Hepatocyte (in vitro differentiated cells): ENCODE measurements at regions not wholly inside any gene's neighbourhood (a gene's known extent, or its start where the extent isn't known, plus 50 kb on each side); places are given as distances from the start of the nearest gene placed in this dataset.

ENCODE experiments used
- DNase-seq: peaks from one replicate; pipeline ENCODE4 v3.0.0-alpha.2; 2016; ENCODE audit warnings: low spot score
- H2AFZ ChIP-seq: fragments of 200-600 bp; sonication (generic); 2 replicates; pipeline ENCODE4 v1.6.0; 2016; ENCODE audit warnings: antibody characterized with exemption, mild to moderate bottlenecking
- H3K27ac ChIP-seq: fragments of 200-600 bp; sonication (generic); 2 replicates; pipeline ENCODE4 v1.5.1; 2016; ENCODE audit warnings: mild to moderate bottlenecking
- H3K27me3 ChIP-seq: fragments of 200-600 bp; sonication (generic); 2 replicates; pipeline ENCODE4 v1.6.1; 2016
- H3K36me3 ChIP-seq: fragments of 200-600 bp; sonication (generic); replicated peaks from 2 replicates; pipeline ENCODE4 v1.5.1; 2016; ENCODE audit warnings: low read depth; ENCODE audit not compliant: insufficient read depth
- H3K4me1 ChIP-seq: fragments of 200-600 bp; sonication (generic); 2 replicates; pipeline ENCODE4 v1.5.1; 2016; ENCODE audit warnings: mild to moderate bottlenecking, moderate library complexity; ENCODE audit not compliant: insufficient read depth
- H3K4me2 ChIP-seq: fragments of 200-600 bp; sonication (generic); 2 replicates; pipeline ENCODE4 v1.6.0; 2016
- H3K4me3 ChIP-seq: fragments of 200-600 bp; sonication (generic); 2 replicates; pipeline ENCODE4 v1.5.1; 2016; ENCODE audit warnings: mild to moderate bottlenecking
- H3K79me2 ChIP-seq: fragments of 200-600 bp; sonication (generic); 2 replicates; pipeline ENCODE4 v1.6.0; 2017; ENCODE audit warnings: mild to moderate bottlenecking
- H3K9me2 ChIP-seq: fragments of 200-600 bp; sonication (generic); replicated peaks from 2 replicates; pipeline ENCODE4 v1.6.0; 2017; ENCODE audit warnings: mild to moderate bottlenecking; ENCODE audit not compliant: insufficient read depth
- H3K9me3 ChIP-seq: fragments of 200-600 bp; sonication (generic); 2 replicates; pipeline ENCODE4 v1.5.1; 2016; ENCODE audit warnings: low read depth, mild to moderate bottlenecking
- H4K20me1 ChIP-seq: fragments of 200-600 bp; sonication (generic); 2 replicates; pipeline ENCODE4 v1.6.0; 2016; ENCODE audit warnings: mild to moderate bottlenecking; ENCODE audit not compliant: insufficient read depth, poor library complexity, severe bottlenecking
- CTCF ChIP-seq: fragments of 200-600 bp; sonication (generic); IDR thresholded peaks from 2 replicates; pipeline ENCODE4 v1.5.1; 2016; ENCODE audit warnings: antibody characterized with exemption, mild to moderate bottlenecking; ENCODE audit not compliant: poor library complexity
- EZH2 ChIP-seq: fragments of 200-600 bp; sonication (generic); IDR thresholded peaks from 2 replicates; pipeline ENCODE4 v1.6.1; 2016; ENCODE audit warnings: antibody characterized with exemption, mild to moderate bottlenecking, borderline replicate concordance
- EZH2phosphoT487 ChIP-seq: fragments of 200-600 bp; sonication (generic); IDR thresholded peaks from one replicate; pipeline ENCODE4 v1.6.1; 2018; ENCODE audit warnings: antibody characterized with exemption, mild to moderate bottlenecking, low read depth, moderate library complexity; ENCODE audit not compliant: unreplicated experiment, severe bottlenecking
- WGBS: methylation state at CpG from one replicate; pipeline ENCODE4 v1.1.6; 2016; ENCODE audit warnings: low lambda C conversion rate; ENCODE audit errors: missing lambda C conversion rate; 5-methylcytosine and 5-hydroxymethylcytosine counted together

GRCh38 chr1:209455661-209456358, 127.7 kb upstream of the CAMK1G start:
- no peak for TF ChIP-seq EZH2
- no peak for TF ChIP-seq EZH2phosphoT487
- no peak for TF ChIP-seq CTCF
- Histone ChIP-seq H3K9me3 (no peaks in the 10 kb centered on the region), H3K4me2 (no peak overlapping the region), H3K79me2 (no peaks in the 10 kb centered on the region), H3K27me3 (no peaks in the 10 kb centered on the region), H3K4me1 (no peaks in the 10 kb centered on the region), H3K4me3 (no peak overlapping the region), H2AFZ (no peak overlapping the region), H3K27ac (no peak overlapping the region), H4K20me1 (no peaks in the 10 kb centered on the region), H3K36me3 (no peaks in the 10 kb centered on the region), H3K9me2 (no peaks in the 10 kb centered on the region)
- DNase-seq = no peak
- 53% methylated on average over 6 of the region's 6 CpGs for WGBS

GRCh38 chr1:209456878-209457277, 126.6 kb upstream of the CAMK1G start:
- H3K27me3 ChIP-seq = no peaks in the 10 kb centered on the region
- no peak overlapping the region for H3K4me2 ChIP-seq
- DNase-seq = peak; percentile 40
- no peaks in the 10 kb centered on the region for H3K9me2 ChIP-seq
- peaks cover 3% of the 10 kb centered on the region for H3K9me3 ChIP-seq
- no peak overlapping the region for H2AFZ ChIP-seq
- H4K20me1 ChIP-seq = no peaks in the 10 kb centered on the region
- H3K4me1 ChIP-seq = no peaks in the 10 kb centered on the region
- no peaks in the 10 kb centered on the region for H3K36me3 ChIP-seq
- TF ChIP-seq EZH2 (no peak), CTCF (no peak), EZH2phosphoT487 (no peak)
- H3K27ac ChIP-seq = no peak overlapping the region
- no peaks in the 10 kb centered on the region for H3K79me2 ChIP-seq
- WGBS = 27% methylated on average over 1 of the region's 1 CpG
- no peak overlapping the region for H3K4me3 ChIP-seq

GRCh38 chr1:209457401-209458125, 126.0 kb upstream of the CAMK1G start:
- H4K20me1 ChIP-seq = no peaks in the 10 kb centered on the region
- DNase-seq = no peak
- H3K27me3 ChIP-seq = no peaks in the 10 kb centered on the region
- no peak for TF ChIP-seq EZH2phosphoT487
- TF ChIP-seq CTCF = no peak
- TF ChIP-seq EZH2 = no peak
- H2AFZ ChIP-seq = no peak overlapping the region
- no peak overlapping the region for H3K4me3 ChIP-seq
- no peaks in the 10 kb centered on the region for H3K4me1 ChIP-seq
- no peak overlapping the region for H3K4me2 ChIP-seq
- 85% methylated on average over 6 of the region's 6 CpGs for WGBS
- H3K36me3 ChIP-seq = no peaks in the 10 kb centered on the region
- no peaks in the 10 kb centered on the region for H3K79me2 ChIP-seq
- H3K9me3 ChIP-seq = peaks cover 3% of the 10 kb centered on the region
- no peaks in the 10 kb centered on the region for H3K9me2 ChIP-seq
- no peak overlapping the region for H3K27ac ChIP-seq
